Right lobe of liver (tissue), 6 donors: ENCODE measurements at regions not wholly inside any gene's neighbourhood (a gene's known extent, or its start where the extent isn't known, plus 50 kb on each side); places are given as distances from the start of the nearest gene placed in this dataset.

Experiments used
- ATAC-seq, 4 donors: fragments of 200-7000 bp; cut with Tn5 transposase; one replicate each; pipeline ENCODE4 v1.9.1; 2020; ENCODE audit warnings: mild to moderate bottlenecking in 4 of 4, moderate library complexity in 4 of 4
- DNase-seq, 3 donors: peaks; one replicate each; pipeline ENCODE4 v3.0.0-alpha.2; 2020
- H3K27ac ChIP-seq, 3 donors: fragments of 200-600 bp; one replicate each; pipeline ENCODE4 v1.8.0; 2022
- H3K27me3 ChIP-seq, 2 donors: fragments of 200-600 bp; one replicate each; pipeline ENCODE4 v1.8.0; 2022
- H3K36me3 ChIP-seq, 4 donors: fragments of 200-600 bp; sonication (generic) in 1 of 4; one replicate each; pipeline versions ENCODE4 v1.5.1 to v1.8.0; 2017 to 2022; ENCODE audit warnings: control low read depth in 1 of 4
- H3K4me1 ChIP-seq, 4 donors: fragments of 200-600 bp; sonication (generic) in 1 of 4; one replicate each; pipeline versions ENCODE4 v1.5.1 to v1.8.0; 2017 to 2022; ENCODE audit warnings: control low read depth in 1 of 4
- H3K4me3 ChIP-seq, 3 donors: fragments of 200-600 bp; one replicate each; pipeline ENCODE4 v1.8.0; 2022
- H3K9me3 ChIP-seq, 4 donors: fragments of 200-600 bp; sonication (generic) in 1 of 4; one replicate each; pipeline versions ENCODE4 v1.5.1 to v1.8.0; 2017 to 2022; ENCODE audit warnings: control low read depth in 1 of 4
- POLR2A ChIP-seq: fragments of 450-650 bp; IDR thresholded peaks from one replicate; pipeline ENCODE4 v1.6.1; 2017; ENCODE audit warnings: antibody characterized with exemption, mild to moderate bottlenecking
- WGBS: methylation state at CpG from one replicate; pipeline ENCODE4 v1.1.6; 2018; ENCODE audit warnings: low coverage, low lambda C conversion rate; ENCODE audit not compliant: insufficient coverage; ENCODE audit errors: missing lambda C conversion rate; 5-methylcytosine and 5-hydroxymethylcytosine counted together
- intact Hi-C, 2 donors: fragments of 100-400 bp; cut with DNase I; formaldehyde crosslinking; loops; one replicate each; pipeline versions ENCODE4 v1.11.2 to v1.14.1; 2022
- TF ChIP-seq, protein P1 (sequence below), 4 donors: fragments of 200-600 bp in 3 of 4; fragments of 450-650 bp in 1 of 4; IDR thresholded peaks; one replicate each; pipeline versions ENCODE4 v1.5.1 to v1.8.0; 2016 to 2022; ENCODE audit warnings: antibody characterized with exemption in 4 of 4, mild to moderate bottlenecking in 2 of 4
- donor health status: DM: no; HTN: yes; CAD: no.
- donor health status: DM: no; HTN: no; CAD: no.
- donor health status: DM: no; HTN: no; CAD: no.
- donor health status: DM: no; HTN: yes; CAD: no.
- donor health status: DM: no; HTN: yes; CAD: no.

DNA sequence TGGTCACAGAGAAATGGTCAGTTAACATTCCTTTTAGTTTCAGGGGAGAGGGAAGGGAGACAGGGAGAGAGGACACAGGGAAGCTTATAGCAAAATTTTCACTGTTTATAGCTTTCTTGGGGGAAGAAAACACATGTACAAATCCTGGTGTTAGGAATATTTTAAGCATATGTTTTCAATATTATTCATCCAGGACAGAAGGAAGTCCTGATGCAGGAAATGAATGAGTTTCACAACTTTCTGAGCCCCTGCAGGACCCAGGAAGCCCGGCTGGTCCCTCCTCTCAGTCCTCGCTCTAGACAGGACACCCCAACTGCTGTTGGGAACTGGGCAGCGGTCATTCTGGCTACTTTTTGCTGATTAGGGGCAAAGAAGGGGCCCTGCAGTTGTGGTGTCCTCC is 71.1 kb upstream of the ZDHHC17 start:
- no peak overlapping the region for H3K27ac ChIP-seq
- H3K9me3 ChIP-seq = no peaks in the 10 kb centered on the region
- no peak overlapping the region for H3K4me3 ChIP-seq
- 59% methylated on average over 3 of the region's 3 CpGs for WGBS
- no peaks in the 10 kb centered on the region for H3K27me3 ChIP-seq
- no peak for ATAC-seq
- no peaks in the 10 kb centered on the region for H3K4me1 ChIP-seq
- no peak for TF ChIP-seq POLR2A
- TF ChIP-seq, protein P1, sequence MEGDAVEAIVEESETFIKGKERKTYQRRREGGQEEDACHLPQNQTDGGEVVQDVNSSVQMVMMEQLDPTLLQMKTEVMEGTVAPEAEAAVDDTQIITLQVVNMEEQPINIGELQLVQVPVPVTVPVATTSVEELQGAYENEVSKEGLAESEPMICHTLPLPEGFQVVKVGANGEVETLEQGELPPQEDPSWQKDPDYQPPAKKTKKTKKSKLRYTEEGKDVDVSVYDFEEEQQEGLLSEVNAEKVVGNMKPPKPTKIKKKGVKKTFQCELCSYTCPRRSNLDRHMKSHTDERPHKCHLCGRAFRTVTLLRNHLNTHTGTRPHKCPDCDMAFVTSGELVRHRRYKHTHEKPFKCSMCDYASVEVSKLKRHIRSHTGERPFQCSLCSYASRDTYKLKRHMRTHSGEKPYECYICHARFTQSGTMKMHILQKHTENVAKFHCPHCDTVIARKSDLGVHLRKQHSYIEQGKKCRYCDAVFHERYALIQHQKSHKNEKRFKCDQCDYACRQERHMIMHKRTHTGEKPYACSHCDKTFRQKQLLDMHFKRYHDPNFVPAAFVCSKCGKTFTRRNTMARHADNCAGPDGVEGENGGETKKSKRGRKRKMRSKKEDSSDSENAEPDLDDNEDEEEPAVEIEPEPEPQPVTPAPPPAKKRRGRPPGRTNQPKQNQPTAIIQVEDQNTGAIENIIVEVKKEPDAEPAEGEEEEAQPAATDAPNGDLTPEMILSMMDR (IDR thresholded peaks at IDR 0.05) = no peak
- intact Hi-C loops = no loop called here
- H3K36me3 ChIP-seq = no peaks in the 10 kb centered on the region
- no peak for DNase-seq

DNA sequence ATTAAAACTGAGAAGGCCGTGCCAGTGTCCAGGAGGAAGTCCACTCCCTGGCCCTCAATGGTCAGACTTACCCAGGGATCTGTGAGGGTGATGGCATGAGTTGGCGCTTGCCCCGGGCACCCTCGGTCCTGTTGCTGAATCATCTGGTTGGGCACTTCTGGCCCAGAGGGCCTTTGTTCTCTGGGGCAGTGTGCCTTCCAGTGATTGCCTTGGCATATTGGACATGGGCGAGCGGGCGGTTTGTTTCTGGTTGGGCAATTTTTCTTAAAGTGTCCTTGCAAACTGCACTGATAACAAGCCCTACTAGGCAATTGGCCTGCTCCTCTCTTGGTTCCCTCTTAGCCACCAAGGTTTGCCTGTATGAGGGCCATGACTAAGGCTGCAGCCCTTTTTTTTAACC is 69.5 kb upstream of the ZDHHC17 start:
- DNase-seq (no peak), ATAC-seq (no peak)
- Histone ChIP-seq H3K36me3 (no peaks in the 10 kb centered on the region), H3K27me3 (no peaks in the 10 kb centered on the region), H3K27ac (no peak overlapping the region), H3K9me3 (no peaks in the 10 kb centered on the region), H3K4me1 (no peaks in the 10 kb centered on the region), H3K4me3 (no peak overlapping the region)
- 95% methylated on average over 7 of the region's 7 CpGs for WGBS
- intact Hi-C loops = no loop called here
- TF ChIP-seq, protein P1 (IDR thresholded peaks at IDR 0.05) = no peak
- TF ChIP-seq POLR2A = no peak

DNA sequence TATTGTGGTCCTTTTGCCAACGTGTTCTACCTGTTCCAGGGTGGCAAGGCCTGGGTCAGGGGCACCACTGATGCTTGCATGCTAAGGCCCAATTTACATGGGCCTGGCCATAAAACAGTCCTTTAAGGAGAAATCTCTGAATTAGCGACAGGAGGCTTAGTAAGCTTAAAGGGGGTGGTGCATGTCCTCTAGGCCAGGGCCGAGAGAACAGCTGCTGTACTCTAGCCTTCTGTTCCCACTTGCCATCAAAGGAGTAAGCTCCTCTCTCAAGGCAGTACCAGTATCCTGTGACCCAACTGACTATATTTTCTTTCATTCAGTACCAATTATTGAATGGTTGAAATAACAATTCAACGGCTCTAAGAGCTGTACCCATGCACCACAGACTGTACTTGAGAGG is 67.7 kb upstream of the ZDHHC17 start:
- intact Hi-C loops = no loop called here
- Histone ChIP-seq H3K9me3 (no peaks in the 10 kb centered on the region), H3K27ac (no peak overlapping the region), H3K36me3 (no peaks in the 10 kb centered on the region), H3K4me3 (no peak overlapping the region), H3K27me3 (no peaks in the 10 kb centered on the region), H3K4me1 (no peaks in the 10 kb centered on the region)
- TF ChIP-seq, protein P1 (IDR thresholded peaks at IDR 0.05) = no peak
- no peak for TF ChIP-seq POLR2A
- ATAC-seq (no peak), DNase-seq (no peak)
- WGBS = no CpG with 5 or more reads among the region's 4 CpGs

DNA sequence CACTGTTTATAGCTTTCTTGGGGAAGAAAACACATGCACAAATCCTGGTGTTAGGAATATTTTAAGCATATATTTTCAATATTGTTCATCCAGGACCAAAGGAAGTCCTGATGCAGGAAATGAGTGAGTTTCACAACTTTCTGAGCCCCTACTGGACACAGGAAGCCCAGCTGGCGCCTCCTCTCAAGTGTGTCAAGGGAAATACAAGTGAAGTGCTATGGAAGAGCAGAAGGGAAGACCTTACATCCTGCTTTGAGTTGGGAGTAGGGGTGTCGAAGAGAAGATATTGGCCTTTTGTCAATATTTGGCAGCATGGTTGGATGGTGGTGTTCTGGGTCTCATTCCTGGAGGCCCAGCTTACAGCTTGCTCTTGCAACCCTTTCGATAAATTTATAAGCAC is 66.1 kb upstream of the ZDHHC17 start:
- DNase-seq (no peak), ATAC-seq (no peak)
- Histone ChIP-seq H3K4me3 (no peak overlapping the region), H3K27ac (no peak overlapping the region), H3K36me3 (no peaks in the 10 kb centered on the region), H3K4me1 (no peaks in the 10 kb centered on the region), H3K27me3 (no peaks in the 10 kb centered on the region), H3K9me3 (no peaks in the 10 kb centered on the region)
- intact Hi-C loops = no loop called here
- no peak for TF ChIP-seq POLR2A
- TF ChIP-seq, protein P1 (IDR thresholded peaks at IDR 0.05) = no peak
- 48% methylated on average over 2 of the region's 3 CpGs for WGBS

DNA sequence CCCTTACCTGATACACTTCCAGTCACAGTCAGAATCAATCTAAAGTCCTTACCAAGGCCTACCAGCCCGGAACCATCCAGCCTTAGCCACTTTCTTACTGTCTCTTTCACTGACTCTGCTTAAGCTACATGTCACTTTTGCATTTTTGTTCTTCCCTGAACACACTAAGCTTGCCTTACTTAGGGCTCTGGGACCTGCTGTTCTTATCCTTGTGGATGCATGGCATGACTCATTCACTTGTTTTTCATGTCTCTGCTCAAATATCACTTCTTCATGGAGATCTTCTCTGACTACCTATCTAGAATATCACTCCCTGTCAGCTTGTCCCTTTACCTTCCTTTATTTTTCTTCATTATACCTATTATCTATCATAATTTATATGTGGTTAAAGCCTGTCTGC is 65.6 kb upstream of the ZDHHC17 start:
- TF ChIP-seq, protein P1 (IDR thresholded peaks at IDR 0.05) = no peak
- TF ChIP-seq POLR2A = no peak
- intact Hi-C loops = no loop called here
- Histone ChIP-seq H3K4me3 (no peak overlapping the region), H3K27me3 (no peaks in the 10 kb centered on the region), H3K9me3 (no peaks in the 10 kb centered on the region), H3K36me3 (no peaks in the 10 kb centered on the region), H3K27ac (no peak overlapping the region), H3K4me1 (no peaks in the 10 kb centered on the region)
- no peak for DNase-seq
- ATAC-seq = no peak
- 92% methylated on average over 1 of the region's 1 CpG for WGBS
